GM12878 (cell line): ENCODE measurements at regions not wholly inside any gene's neighbourhood (a gene's known extent, or its start where the extent isn't known, plus 50 kb on each side); places are given as distances from the start of the nearest gene placed in this dataset.

Experiments used
- ATAC-seq: fragments of 200-7000 bp; cut with Tn5 transposase; 3 replicates; pipeline ENCODE4 v1.9.1; 2020; ENCODE audit warnings: mild to moderate bottlenecking, moderate library complexity
- BruUV-seq: library from RNA; stranded (reverse); fragments of 400-500 nt; replicated peaks from 2 replicates; lab custom pipeline; 2021; lab: Mats Ljungman, UMichigan
- CTCF ChIA-PET: fragments of 300-600 bp; sonication (Branson Sonifier 250); formaldehyde crosslinking; extraction: SDS; loops from one replicate; lab custom pipeline; 2021; ENCODE audit warnings: inconsistent platforms; lab: Yijun Ruan, JAX
- POLR2A ChIA-PET: fragments of 350-600 bp; formaldehyde crosslinking; extraction: SDS; loops from one replicate; lab custom pipeline; 2021; ENCODE audit warnings: inconsistent platforms; lab: Charles Lee
- RAD21 ChIA-PET: fragments of 300-600 bp; sonication (Branson Sonifier 250); formaldehyde crosslinking; loops from one replicate; lab custom pipeline; 2023; ENCODE audit warnings: antibody characterized with exemption; ENCODE audit not compliant: unreplicated experiment; lab: Charles Lee
- SMC1A ChIA-PET: fragments of 300-600 bp; sonication (Branson Sonifier 250); formaldehyde crosslinking; loops from one replicate; lab custom pipeline; 2023; ENCODE audit not compliant: unreplicated experiment, uncharacterized antibody; lab: Charles Lee
- DNase-seq: peaks from one replicate; pipeline ENCODE4 v3.0.0-alpha.2; 2011; ENCODE audit warnings: low read depth, low spot score
- FAIRE-seq: peaks from 3 replicates; lab custom pipeline; 2011; peaks lifted over from hg19 to GRCh38; lab: Jason Lieb, UNC
- H2AFZ ChIP-seq: 2 replicates; pipeline ENCODE4 v1.6.0; 2011; ENCODE audit warnings: low read depth, low read length, control low read depth; ENCODE audit not compliant: control insufficient read depth
- H3K27ac ChIP-seq: 2 replicates; pipeline ENCODE4 v1.5.1; 2011; ENCODE audit warnings: control low read depth; ENCODE audit not compliant: control insufficient read depth, insufficient read depth
- H3K27me3 ChIP-seq, 2 experiments: replicated peaks in 1 of 2; 2 replicates each; pipeline versions ENCODE4 v1.6.0 to v1.6.1; 2011; ENCODE audit warnings: low read length in 1 of 2; ENCODE audit not compliant: control insufficient read depth in 2 of 2, insufficient read depth in 2 of 2
- H3K36me3 ChIP-seq, 2 experiments: 2 replicates each; pipeline ENCODE4 v1.5.1; 2011; ENCODE audit warnings: low read length in 1 of 2; ENCODE audit not compliant: control insufficient read depth in 2 of 2, insufficient read depth in 2 of 2
- H3K4me1 ChIP-seq: 2 replicates; pipeline ENCODE4 v1.6.1; 2011; ENCODE audit warnings: mild to moderate bottlenecking, low read length, moderate library complexity, mixed read lengths; ENCODE audit not compliant: control insufficient read depth, insufficient read depth
- H3K4me2 ChIP-seq: 2 replicates; pipeline ENCODE4 v1.6.0; 2011; ENCODE audit warnings: control low read depth; ENCODE audit not compliant: control insufficient read depth, insufficient read depth
- H3K4me3 ChIP-seq: fragments of 200-600 bp; sonication (generic); 2 replicates; pipeline ENCODE4 v1.5.1; 2016
- H3K79me2 ChIP-seq: 2 replicates; pipeline ENCODE4 v1.6.0; 2011; ENCODE audit warnings: low read length; ENCODE audit not compliant: control insufficient read depth, insufficient read depth
- H3K9ac ChIP-seq: 2 replicates; pipeline ENCODE4 v1.8.0; 2011; ENCODE audit warnings: low read length, control low read depth, mixed read lengths; ENCODE audit not compliant: control insufficient read depth, insufficient read depth
- H3K9me3 ChIP-seq: replicated peaks from 3 replicates; pipeline ENCODE4 v1.5.1; 2011; ENCODE audit warnings: mild to moderate bottlenecking, low read length; ENCODE audit not compliant: control insufficient read depth, insufficient read depth
- H4K20me1 ChIP-seq: 2 replicates; pipeline ENCODE4 v1.6.0; 2011; ENCODE audit not compliant: control insufficient read depth, insufficient read depth
- CBX3 ChIP-seq: fragments of 200-600 bp; sonication (generic); IDR thresholded peaks from 2 replicates; pipeline ENCODE4 v1.6.1; 2016; ENCODE audit warnings: low read depth, borderline replicate concordance
- GABPA ChIP-seq: IDR thresholded peaks from 2 replicates; pipeline ENCODE4 v1.6.1; 2014; ENCODE audit warnings: antibody characterized with exemption, low read depth, mild to moderate bottlenecking, inconsistent platforms
- IRF4 ChIP-seq: IDR thresholded peaks from 2 replicates; pipeline ENCODE4 v1.6.1; 2011; ENCODE audit warnings: low read depth, low read length
- JUNB ChIP-seq: IDR thresholded peaks from 2 replicates; pipeline ENCODE4 v1.6.1; 2016; ENCODE audit warnings: antibody characterized with exemption, mild to moderate bottlenecking
- MXI1 ChIP-seq: fragments of 150-350 bp; IDR thresholded peaks from 2 replicates; pipeline ENCODE4 v1.6.1; 2011; ENCODE audit warnings: low read depth, mild to moderate bottlenecking, inconsistent platforms, low read length, improper control_type of control experiment
- RAD21 ChIP-seq: IDR thresholded peaks from 2 replicates; pipeline ENCODE4 v1.6.1; 2011; ENCODE audit warnings: mild to moderate bottlenecking, low read depth, low read length, moderate library complexity; ENCODE audit not compliant: insufficient read depth
- RBBP5 ChIP-seq: fragments of 200-600 bp; sonication (generic); conservative IDR thresholded peaks from 2 replicates; pipeline ENCODE4 v1.6.1; 2016
- RCOR1 ChIP-seq: conservative IDR thresholded peaks from 2 replicates; pipeline ENCODE4 v1.6.1; 2012; ENCODE audit warnings: low read depth, low read length, improper control_type of control experiment
- STAT1 ChIP-seq: fragments of 450-650 bp; conservative IDR thresholded peaks from 2 replicates; pipeline ENCODE4 v1.6.1; 2014; ENCODE audit warnings: antibody characterized with exemption, mild to moderate bottlenecking
- TARDBP ChIP-seq: IDR thresholded peaks from 2 replicates; pipeline ENCODE4 v1.6.1; 2016; ENCODE audit warnings: borderline replicate concordance
- ZNF24 ChIP-seq: fragments of 450-650 bp; IDR thresholded peaks from 2 replicates; pipeline ENCODE4 v1.6.1; 2017; ENCODE audit warnings: antibody characterized with exemption, mild to moderate bottlenecking
- ZZZ3 ChIP-seq: IDR thresholded peaks from 2 replicates; pipeline ENCODE4 v1.6.1; 2011; ENCODE audit warnings: low read depth; ENCODE audit not compliant: control insufficient read depth, insufficient read length
- WGBS: methylation state at CpG from one replicate; pipeline ENCODE4 v1.1.6; 2016; ENCODE audit warnings: low lambda C conversion rate; ENCODE audit not compliant: insufficient replicate concordance, insufficient coverage; ENCODE audit errors: missing lambda C conversion rate; 5-methylcytosine and 5-hydroxymethylcytosine counted together
- in situ Hi-C: fragments of 300-500 bp; cut with MboI; formaldehyde crosslinking; loops from 9 replicates; pipeline ENCODE4 v1.14.3; 2018; ENCODE audit warnings: mixed read lengths
- intact Hi-C: fragments of 100-400 bp; cut with micrococcal nuclease; formaldehyde crosslinking; loops from one replicate; pipeline ENCODE4 v1.14.2; 2022; ENCODE audit not compliant: unreplicated experiment
- TF ChIP-seq, protein P1 (sequence below): fragments of 450-650 bp; IDR thresholded peaks from 2 replicates; pipeline ENCODE4 v1.6.1; 2017; ENCODE audit warnings: mild to moderate bottlenecking
- TF ChIP-seq, protein P2 (sequence below), 3 experiments: IDR thresholded peaks in 2 of 3; conservative IDR thresholded peaks in 1 of 3; 2 replicates each; pipeline ENCODE4 v1.5.1; 2011; ENCODE audit warnings: low read depth in 3 of 3, low read length in 3 of 3, mild to moderate bottlenecking in 3 of 3, control low read depth in 2 of 3, moderate library complexity in 2 of 3, inconsistent platforms in 1 of 3, mixed read lengths in 1 of 3; ENCODE audit not compliant: control insufficient read depth in 2 of 3, insufficient read depth in 1 of 3; ENCODE audit errors: extremely low read depth in 1 of 3
- TF ChIP-seq, protein P3 (sequence below): fragments of 450-650 bp; IDR thresholded peaks from 2 replicates; pipeline ENCODE4 v1.6.1; 2014; ENCODE audit warnings: mild to moderate bottlenecking
- TF ChIP-seq, protein P4 (sequence below): fragments of 450-650 bp; formaldehyde crosslinking; IDR thresholded peaks from 2 replicates; pipeline ENCODE4 v1.4.0; 2020; ENCODE audit warnings: mild to moderate bottlenecking, moderate library complexity

DNA sequence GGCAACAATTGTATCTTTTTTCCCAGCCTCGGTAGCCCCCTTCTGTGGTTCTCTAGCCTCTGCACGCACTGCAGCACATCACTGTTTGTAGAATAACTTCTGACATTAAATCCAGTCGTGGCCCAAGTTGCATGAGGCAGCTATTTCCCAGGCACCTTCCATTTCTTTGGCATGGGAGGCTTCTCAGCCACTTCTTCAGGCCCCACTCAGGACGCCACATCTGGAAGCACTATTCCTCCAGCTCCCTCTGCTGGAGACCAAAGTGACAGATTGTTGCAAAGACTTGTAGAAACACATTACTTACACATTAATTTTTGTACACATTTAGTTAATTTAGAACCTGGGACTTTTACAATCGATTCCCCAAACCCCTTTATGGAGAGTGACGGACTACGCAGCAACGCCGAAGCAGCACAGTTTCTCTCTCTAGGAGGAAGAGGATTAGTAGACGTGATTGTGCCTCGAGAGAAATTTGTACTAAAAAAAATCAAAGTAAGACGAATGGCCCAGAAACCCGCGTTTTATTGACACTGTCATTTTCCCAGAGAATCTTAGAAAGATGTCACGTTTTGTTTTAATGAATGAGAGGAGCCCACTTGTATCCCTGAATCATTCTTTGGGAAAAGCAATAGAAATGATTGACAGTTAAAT, 57.8 kb upstream of the RGPD5 start:
- Histone ChIP-seq H3K9ac (no peak overlapping the region), H2AFZ (no peak overlapping the region), H3K36me3 (no peaks in the 10 kb centered on the region), H3K27me3 (no peaks in the 10 kb centered on the region), H3K79me2 (no peaks in the 10 kb centered on the region), H4K20me1 (no peaks in the 10 kb centered on the region), H3K4me1 (no peaks in the 10 kb centered on the region), H3K27ac (no peak overlapping the region), H3K9me3 (no peaks in the 10 kb centered on the region; the same call in 2 of the 3 replicates), H3K4me2 (no peak overlapping the region), H3K4me3 (no peak overlapping the region)
- FAIRE-seq, result no peak
- no peak for DNase-seq
- CTCF ChIA-PET, result interaction anchor here (1.0 to 5.5 kb wide), 14 partner anchors 13 to 221 kb away, joined by 3 to 163 read pairs (median 5); no protein-coding TSS in a partner anchor
- intact Hi-C loops (loop anchor here (1.0 kb wide), 2 partner anchors 190 to 220 kb away; no protein-coding TSS in a partner anchor), in situ Hi-C loops (no loop called here)
- peak; percentile 82 for ATAC-seq
- BruUV-seq, result no TSS peak
- RAD21 ChIA-PET, result interaction anchor here (1.3 to 4.7 kb wide), 2 partner anchors 184 to 190 kb away, joined by 3 to 74 read pairs; no protein-coding TSS in a partner anchor
- WGBS, result 44% methylated on average over 15 of the region's 15 CpGs
- SMC1A ChIA-PET, result interaction anchor here (0.9 to 5.0 kb wide), 7 partner anchors 15 to 219 kb away, joined by 3 to 88 read pairs (median 4); no protein-coding TSS in a partner anchor
- POLR2A ChIA-PET, result no interaction called here
- TF ChIP-seq GABPA (no peak), STAT1 (no peak), RAD21 (peak; percentile 77), RCOR1 (no peak), CBX3 (no peak), MXI1 (no peak), RBBP5 (no peak), TARDBP (no peak), IRF4 (no peak), ZZZ3 (no peak), ZNF24 (no peak), JUNB (no peak)
- TF ChIP-seq, protein P1, sequence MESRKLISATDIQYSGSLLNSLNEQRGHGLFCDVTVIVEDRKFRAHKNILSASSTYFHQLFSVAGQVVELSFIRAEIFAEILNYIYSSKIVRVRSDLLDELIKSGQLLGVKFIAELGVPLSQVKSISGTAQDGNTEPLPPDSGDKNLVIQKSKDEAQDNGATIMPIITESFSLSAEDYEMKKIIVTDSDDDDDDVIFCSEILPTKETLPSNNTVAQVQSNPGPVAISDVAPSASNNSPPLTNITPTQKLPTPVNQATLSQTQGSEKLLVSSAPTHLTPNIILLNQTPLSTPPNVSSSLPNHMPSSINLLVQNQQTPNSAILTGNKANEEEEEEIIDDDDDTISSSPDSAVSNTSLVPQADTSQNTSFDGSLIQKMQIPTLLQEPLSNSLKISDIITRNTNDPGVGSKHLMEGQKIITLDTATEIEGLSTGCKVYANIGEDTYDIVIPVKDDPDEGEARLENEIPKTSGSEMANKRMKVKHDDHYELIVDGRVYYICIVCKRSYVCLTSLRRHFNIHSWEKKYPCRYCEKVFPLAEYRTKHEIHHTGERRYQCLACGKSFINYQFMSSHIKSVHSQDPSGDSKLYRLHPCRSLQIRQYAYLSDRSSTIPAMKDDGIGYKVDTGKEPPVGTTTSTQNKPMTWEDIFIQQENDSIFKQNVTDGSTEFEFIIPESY, result no peak
- TF ChIP-seq, protein P2, sequence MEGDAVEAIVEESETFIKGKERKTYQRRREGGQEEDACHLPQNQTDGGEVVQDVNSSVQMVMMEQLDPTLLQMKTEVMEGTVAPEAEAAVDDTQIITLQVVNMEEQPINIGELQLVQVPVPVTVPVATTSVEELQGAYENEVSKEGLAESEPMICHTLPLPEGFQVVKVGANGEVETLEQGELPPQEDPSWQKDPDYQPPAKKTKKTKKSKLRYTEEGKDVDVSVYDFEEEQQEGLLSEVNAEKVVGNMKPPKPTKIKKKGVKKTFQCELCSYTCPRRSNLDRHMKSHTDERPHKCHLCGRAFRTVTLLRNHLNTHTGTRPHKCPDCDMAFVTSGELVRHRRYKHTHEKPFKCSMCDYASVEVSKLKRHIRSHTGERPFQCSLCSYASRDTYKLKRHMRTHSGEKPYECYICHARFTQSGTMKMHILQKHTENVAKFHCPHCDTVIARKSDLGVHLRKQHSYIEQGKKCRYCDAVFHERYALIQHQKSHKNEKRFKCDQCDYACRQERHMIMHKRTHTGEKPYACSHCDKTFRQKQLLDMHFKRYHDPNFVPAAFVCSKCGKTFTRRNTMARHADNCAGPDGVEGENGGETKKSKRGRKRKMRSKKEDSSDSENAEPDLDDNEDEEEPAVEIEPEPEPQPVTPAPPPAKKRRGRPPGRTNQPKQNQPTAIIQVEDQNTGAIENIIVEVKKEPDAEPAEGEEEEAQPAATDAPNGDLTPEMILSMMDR (IDR thresholded peaks at IDR 0.05 in 2 of 3, conservative IDR thresholded peaks at IDR 0.05 in 1 of 3; ENCODE audit: control insufficient read depth in 2 of 3, extremely low read depth in 1 of 3, insufficient read depth in 1 of 3, low read depth in 3 of 3, low read length in 3 of 3), result peak; percentile 58 to 67 (median 58); a peak in 5 of 6 replicates
- TF ChIP-seq, protein P3, sequence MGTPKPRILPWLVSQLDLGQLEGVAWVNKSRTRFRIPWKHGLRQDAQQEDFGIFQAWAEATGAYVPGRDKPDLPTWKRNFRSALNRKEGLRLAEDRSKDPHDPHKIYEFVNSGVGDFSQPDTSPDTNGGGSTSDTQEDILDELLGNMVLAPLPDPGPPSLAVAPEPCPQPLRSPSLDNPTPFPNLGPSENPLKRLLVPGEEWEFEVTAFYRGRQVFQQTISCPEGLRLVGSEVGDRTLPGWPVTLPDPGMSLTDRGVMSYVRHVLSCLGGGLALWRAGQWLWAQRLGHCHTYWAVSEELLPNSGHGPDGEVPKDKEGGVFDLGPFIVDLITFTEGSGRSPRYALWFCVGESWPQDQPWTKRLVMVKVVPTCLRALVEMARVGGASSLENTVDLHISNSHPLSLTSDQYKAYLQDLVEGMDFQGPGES, result no peak
- TF ChIP-seq, protein P4, sequence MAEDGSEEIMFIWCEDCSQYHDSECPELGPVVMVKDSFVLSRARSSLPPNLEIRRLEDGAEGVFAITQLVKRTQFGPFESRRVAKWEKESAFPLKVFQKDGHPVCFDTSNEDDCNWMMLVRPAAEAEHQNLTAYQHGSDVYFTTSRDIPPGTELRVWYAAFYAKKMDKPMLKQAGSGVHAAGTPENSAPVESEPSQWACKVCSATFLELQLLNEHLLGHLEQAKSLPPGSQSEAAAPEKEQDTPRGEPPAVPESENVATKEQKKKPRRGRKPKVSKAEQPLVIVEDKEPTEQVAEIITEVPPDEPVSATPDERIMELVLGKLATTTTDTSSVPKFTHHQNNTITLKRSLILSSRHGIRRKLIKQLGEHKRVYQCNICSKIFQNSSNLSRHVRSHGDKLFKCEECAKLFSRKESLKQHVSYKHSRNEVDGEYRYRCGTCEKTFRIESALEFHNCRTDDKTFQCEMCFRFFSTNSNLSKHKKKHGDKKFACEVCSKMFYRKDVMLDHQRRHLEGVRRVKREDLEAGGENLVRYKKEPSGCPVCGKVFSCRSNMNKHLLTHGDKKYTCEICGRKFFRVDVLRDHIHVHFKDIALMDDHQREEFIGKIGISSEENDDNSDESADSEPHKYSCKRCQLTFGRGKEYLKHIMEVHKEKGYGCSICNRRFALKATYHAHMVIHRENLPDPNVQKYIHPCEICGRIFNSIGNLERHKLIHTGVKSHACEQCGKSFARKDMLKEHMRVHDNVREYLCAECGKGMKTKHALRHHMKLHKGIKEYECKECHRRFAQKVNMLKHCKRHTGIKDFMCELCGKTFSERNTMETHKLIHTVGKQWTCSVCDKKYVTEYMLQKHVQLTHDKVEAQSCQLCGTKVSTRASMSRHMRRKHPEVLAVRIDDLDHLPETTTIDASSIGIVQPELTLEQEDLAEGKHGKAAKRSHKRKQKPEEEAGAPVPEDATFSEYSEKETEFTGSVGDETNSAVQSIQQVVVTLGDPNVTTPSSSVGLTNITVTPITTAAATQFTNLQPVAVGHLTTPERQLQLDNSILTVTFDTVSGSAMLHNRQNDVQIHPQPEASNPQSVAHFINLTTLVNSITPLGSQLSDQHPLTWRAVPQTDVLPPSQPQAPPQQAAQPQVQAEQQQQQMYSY (CRISPR knock-in tag), result no peak
